ENCODE measurements at regions not wholly inside any gene's neighbourhood (a gene's known extent, or its start where the extent isn't known, plus 50 kb on each side); places are given as distances from the start of the nearest gene placed in this dataset.
A peak's percentile ranks its signal among the peaks of the same experiment; 100 is the strongest.

DNA sequence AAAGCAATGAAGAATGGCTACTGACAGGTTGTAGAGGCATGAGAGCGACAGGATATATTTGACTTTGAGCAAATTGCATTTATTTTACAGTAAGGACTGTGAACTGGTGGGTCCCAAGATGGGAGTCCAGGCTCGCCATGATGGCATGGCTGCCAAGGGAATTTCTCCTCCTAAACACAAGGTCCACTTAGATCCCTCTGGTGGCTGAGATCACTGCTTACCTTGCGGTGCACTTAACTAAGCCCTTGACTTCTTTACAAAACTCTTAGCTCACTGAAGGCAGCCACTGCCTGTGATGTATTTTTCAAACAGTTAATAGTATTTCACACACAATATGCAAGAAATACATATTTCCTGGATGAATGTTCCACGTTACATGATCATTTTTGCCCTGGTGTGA is 50.3 kb upstream of the SORBS2 start:
- DNase-seq (ENCODE audit: low read depth in 1 of 2, low spot score in 1 of 2), result no peak
- in situ Hi-C loops (cut with HindIII; ENCODE audit: low pct_unique_long_range_greater_than_20kb, low sequenced_read_pairs), result no loop called here
- TF ChIP-seq JUND (IDR thresholded peaks at IDR 0.05; ENCODE audit: low read depth), result no peak

GRCh38 chr4:185863946-185864345 is 52.0 kb upstream of the SORBS2 start:
- in situ Hi-C loops (cut with HindIII; ENCODE audit: low pct_unique_long_range_greater_than_20kb, low sequenced_read_pairs), result no loop called here
- DNase-seq (ENCODE audit: low read depth in 1 of 2, low spot score in 1 of 2), result no peak
- TF ChIP-seq JUND (IDR thresholded peaks at IDR 0.05; ENCODE audit: low read depth), result no peak

- in situ Hi-C loops (cut with HindIII; ENCODE audit: low pct_unique_long_range_greater_than_20kb, low sequenced_read_pairs), result no loop called here
- DNase-seq (ENCODE audit: low read depth in 1 of 2, low spot score in 1 of 2), result peak in 1 of 2 experiments; percentile 56
- TF ChIP-seq JUND (IDR thresholded peaks at IDR 0.05; ENCODE audit: low read depth), result no peak
These were observed 53.9 kb upstream of the SORBS2 start for GRCh38 chr4:185865901-185866328.

DNA sequence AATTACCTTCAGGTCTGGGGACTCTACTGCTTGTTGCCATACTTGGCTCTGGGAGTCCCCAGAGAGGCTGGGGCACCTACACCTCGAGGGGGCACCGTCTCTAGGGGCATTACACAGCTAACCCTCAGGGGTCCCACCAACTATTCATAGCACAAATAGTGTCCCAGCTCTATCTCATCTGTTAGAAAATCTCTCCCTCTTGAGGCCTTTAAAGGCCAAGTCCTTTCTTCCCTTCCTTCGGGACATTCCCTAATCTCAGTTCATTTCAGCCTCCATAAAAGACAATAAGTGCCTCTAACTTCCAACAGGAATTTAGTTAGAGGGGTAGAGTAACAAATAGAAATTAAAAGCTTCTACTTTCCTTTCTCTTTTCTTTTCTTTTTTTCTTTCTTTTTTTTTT is 55.8 kb upstream of the SORBS2 start:
- DNase-seq (ENCODE audit: low read depth in 1 of 2, low spot score in 1 of 2), result no peak

DNA sequence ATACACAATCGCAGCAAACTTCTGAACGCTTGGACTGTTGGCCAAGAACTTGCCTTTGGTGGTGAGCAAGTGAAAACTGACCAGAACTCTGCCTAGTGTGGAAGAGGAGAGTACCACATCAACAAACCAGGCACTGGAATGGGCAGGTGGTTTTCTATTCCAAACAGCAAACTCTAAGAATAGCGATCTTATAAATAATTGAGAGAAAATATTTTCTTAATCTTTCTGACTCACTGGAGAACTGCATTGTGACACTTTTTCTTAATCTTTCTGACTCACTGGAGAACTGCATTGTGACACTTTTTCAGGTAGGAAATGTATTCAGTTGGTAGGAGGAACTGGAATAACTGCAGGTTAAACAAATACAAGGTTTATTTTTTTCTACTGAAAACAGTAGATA is 57.0 kb upstream of the SORBS2 start:
- no peak for DNase-seq (ENCODE audit: low read depth in 1 of 2, low spot score in 1 of 2)
- in situ Hi-C loops (cut with HindIII; ENCODE audit: low pct_unique_long_range_greater_than_20kb, low sequenced_read_pairs), result no loop called here
- TF ChIP-seq JUND (IDR thresholded peaks at IDR 0.05; ENCODE audit: low read depth), result no peak

More for the DNA sequence above, 55.8 kb upstream of the SORBS2 start:
- TF ChIP-seq JUND (IDR thresholded peaks at IDR 0.05; ENCODE audit: low read depth), result no peak
- in situ Hi-C loops (cut with HindIII; ENCODE audit: low pct_unique_long_range_greater_than_20kb, low sequenced_read_pairs), result no loop called here

- in situ Hi-C loops (cut with HindIII; ENCODE audit: low pct_unique_long_range_greater_than_20kb, low sequenced_read_pairs), result no loop called here
- DNase-seq (ENCODE audit: low read depth in 1 of 2, low spot score in 1 of 2), result no peak
- no peak for TF ChIP-seq JUND (IDR thresholded peaks at IDR 0.05; ENCODE audit: low read depth)
These were observed 57.4 kb upstream of the SORBS2 start for GRCh38 chr4:185869427-185869826.

DNA sequence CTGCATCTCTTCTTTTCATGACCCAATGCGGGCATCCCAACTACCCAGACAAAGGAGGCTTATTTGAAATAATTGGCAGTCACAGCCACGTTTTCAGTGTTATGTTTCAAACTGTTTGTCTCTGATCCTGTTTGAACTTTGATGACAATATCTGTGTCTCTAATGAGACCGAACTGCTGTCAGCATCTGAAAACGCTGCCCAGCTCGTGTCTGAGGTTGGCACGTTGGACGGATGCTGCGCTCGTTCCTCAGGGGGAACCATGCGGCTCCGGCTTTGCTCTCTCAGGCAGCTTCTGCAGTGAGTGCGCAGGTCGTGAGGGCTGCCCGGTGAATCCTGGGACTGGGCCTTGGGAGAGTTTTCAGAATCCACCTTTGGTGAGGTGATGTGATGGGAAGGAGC is 58.4 kb upstream of the SORBS2 start:
- in situ Hi-C loops (cut with HindIII; ENCODE audit: low pct_unique_long_range_greater_than_20kb, low sequenced_read_pairs), result no loop called here
- DNase-seq (ENCODE audit: low read depth in 1 of 2, low spot score in 1 of 2), result no peak
- no peak for TF ChIP-seq JUND (IDR thresholded peaks at IDR 0.05; ENCODE audit: low read depth)

DNA sequence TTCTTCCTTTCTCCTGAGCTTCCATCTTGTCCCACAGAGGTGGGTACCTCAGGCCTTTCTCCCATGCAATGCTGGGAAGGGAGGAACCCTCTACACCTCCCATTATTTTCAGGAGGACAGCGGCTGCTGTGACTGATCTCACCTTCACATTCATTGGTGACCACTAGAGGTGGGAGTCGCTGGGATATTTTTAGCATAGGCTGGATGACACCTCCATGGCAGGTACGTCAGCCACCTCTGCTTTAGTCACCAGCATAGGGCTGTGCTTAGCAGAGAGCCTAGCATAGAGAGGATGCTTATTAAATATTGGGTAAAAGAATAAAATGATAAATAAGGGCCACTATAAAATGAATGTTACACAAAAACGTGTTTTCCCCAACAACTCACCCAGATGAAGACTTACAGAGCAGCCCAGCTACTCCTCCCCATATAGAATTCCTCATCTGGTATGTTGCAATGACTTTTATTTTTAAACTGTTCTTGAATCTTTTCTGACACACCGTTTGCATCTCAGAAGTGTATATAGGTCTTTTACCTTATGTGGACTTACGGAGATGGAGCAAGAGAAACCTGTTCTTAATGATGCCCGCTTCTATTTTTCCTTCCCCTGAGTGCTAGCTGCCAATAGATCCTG is 60.9 kb upstream of the SORBS2 start:
- TF ChIP-seq JUND (IDR thresholded peaks at IDR 0.05; ENCODE audit: low read depth), result no peak
- no peak for DNase-seq (ENCODE audit: low read depth in 1 of 2, low spot score in 1 of 2)
- in situ Hi-C loops (cut with HindIII; ENCODE audit: low pct_unique_long_range_greater_than_20kb, low sequenced_read_pairs), result no loop called here

DNA sequence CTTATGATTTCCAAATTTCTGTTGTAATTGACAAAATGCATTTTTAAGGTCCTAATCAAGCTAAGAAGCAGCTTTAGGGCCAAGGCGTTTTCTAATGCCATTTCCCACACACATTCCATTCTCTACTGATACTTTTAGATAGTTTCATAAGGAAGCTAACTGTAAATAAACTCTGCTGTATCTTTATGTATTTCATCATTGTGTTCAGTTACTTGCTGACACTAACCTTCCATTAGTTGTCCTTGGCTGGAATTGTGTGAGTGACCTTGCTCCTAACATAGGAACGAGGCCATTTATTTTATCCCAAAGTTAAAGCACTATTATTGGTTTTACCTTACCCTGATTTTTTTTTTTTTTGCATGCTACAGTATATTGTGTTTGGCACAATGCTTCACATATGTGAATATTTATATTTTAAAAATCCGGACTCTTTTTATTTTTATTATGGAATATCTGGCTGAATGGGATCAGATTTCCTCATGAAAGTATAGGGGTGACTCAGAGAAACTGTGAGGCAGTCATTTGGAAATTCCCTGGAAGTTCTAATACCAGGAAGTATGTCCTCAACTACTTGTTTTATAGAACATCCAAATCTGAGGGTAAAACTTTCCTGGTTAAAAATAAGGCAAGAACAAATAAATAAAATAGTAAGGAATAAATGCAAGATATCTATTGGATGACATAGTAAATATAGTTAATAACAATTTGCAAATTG is 62.7 kb upstream of the SORBS2 start:
- TF ChIP-seq JUND (IDR thresholded peaks at IDR 0.05; ENCODE audit: low read depth), result no peak
- in situ Hi-C loops (cut with HindIII; ENCODE audit: low pct_unique_long_range_greater_than_20kb, low sequenced_read_pairs), result no loop called here
- no peak for DNase-seq (ENCODE audit: low read depth in 1 of 2, low spot score in 1 of 2)

DNA sequence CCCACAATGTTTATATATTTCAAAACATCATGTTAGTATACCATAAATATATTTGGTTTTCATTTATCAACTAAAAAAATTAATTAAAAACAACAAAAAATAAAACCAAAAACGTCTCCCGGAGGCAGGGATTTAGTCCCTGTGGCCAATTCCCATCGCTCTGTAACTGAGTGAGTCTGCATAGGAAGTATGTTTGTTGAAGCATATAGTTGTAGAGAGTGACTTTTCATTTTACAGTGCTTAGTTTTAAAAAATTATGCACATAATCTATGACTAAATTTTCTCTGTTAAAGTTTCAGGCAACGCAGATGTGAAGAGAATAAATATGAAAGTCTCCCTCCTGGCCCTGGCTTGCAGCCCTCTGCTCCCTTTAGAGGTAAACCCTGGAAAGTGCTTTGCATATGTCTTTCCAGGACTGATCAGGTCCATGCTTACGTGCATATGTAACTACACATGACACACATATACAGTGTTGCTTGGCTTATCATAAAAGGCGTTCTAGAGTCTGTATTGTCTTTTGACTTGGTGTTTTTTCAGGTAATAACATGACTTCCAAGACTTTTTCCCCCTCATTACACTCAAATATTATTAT is 63.4 kb upstream of the SORBS2 start:
- in situ Hi-C loops (cut with HindIII; ENCODE audit: low pct_unique_long_range_greater_than_20kb, low sequenced_read_pairs), result no loop called here
- DNase-seq (ENCODE audit: low read depth in 1 of 2, low spot score in 1 of 2), result no peak
- TF ChIP-seq JUND (IDR thresholded peaks at IDR 0.05; ENCODE audit: low read depth), result no peak

- in situ Hi-C loops (cut with HindIII; ENCODE audit: low pct_unique_long_range_greater_than_20kb, low sequenced_read_pairs), result no loop called here
- no peak for TF ChIP-seq JUND (IDR thresholded peaks at IDR 0.05; ENCODE audit: low read depth)
- no peak for DNase-seq (ENCODE audit: low read depth in 1 of 2, low spot score in 1 of 2)
These were observed 66.6 kb upstream of the SORBS2 start for GRCh38 chr4:185878633-185879032.

GRCh38 chr4:185879666-185880312 is 67.8 kb upstream of the SORBS2 start:
- TF ChIP-seq JUND (IDR thresholded peaks at IDR 0.05; ENCODE audit: low read depth), result no peak
- no peak for DNase-seq (ENCODE audit: low read depth in 1 of 2, low spot score in 1 of 2)
- in situ Hi-C loops (cut with HindIII; ENCODE audit: low pct_unique_long_range_greater_than_20kb, low sequenced_read_pairs), result no loop called here

DNA sequence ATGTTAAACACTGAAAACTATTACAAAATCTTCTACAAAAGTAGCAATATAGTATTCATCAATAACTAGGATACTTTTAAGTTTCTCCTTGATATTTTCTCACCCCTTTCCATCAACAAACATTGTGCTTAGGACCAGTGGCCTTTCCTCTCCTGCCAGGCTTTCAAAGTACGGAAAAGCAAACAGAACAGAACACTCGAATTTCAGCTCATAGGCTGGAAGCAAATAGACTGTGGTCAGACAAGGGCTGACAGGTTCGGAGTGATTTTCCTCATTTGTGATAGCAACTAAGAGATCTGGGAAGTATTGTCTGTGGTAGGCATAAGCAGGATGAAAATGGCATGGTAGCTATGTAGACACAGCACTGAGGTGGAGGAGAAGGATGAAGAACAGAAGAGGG is 68.6 kb upstream of the SORBS2 start:
- in situ Hi-C loops (cut with HindIII; ENCODE audit: low pct_unique_long_range_greater_than_20kb, low sequenced_read_pairs), result no loop called here
- TF ChIP-seq JUND (IDR thresholded peaks at IDR 0.05; ENCODE audit: low read depth), result no peak
- DNase-seq (ENCODE audit: low read depth in 1 of 2, low spot score in 1 of 2), result peak in 1 of 2 experiments; percentile 20
